ENCODE measurements at regions not wholly inside any gene's neighbourhood (a gene's known extent, or its start where the extent isn't known, plus 50 kb on each side); places are given as distances from the start of the nearest gene placed in this dataset.

- Histone ChIP-seq H3K27me3 (replicated peaks in 1 of 2; ENCODE audit: control insufficient read depth in 2 of 2, insufficient read depth in 2 of 2, low read length in 1 of 2) (no peaks in the 10 kb centered on the region), H3K4me2 (ENCODE audit: control insufficient read depth, insufficient read depth) (no peak overlapping the region), H3K9me3 (replicated peaks; ENCODE audit: control insufficient read depth, insufficient read depth, low read length) (no peaks in the 10 kb centered on the region), H3K9ac (ENCODE audit: control insufficient read depth, insufficient read depth, low read length) (no peak overlapping the region), H3K4me1 (ENCODE audit: control insufficient read depth, insufficient read depth, low read length) (no peaks in the 10 kb centered on the region), H3K36me3 (ENCODE audit: control insufficient read depth in 2 of 2, insufficient read depth in 2 of 2, low read length in 1 of 2) (no peaks in the 10 kb centered on the region), H3K79me2 (ENCODE audit: control insufficient read depth, insufficient read depth, low read length) (no peaks in the 10 kb centered on the region), H3K27ac (ENCODE audit: control insufficient read depth, insufficient read depth) (no peak overlapping the region), H2AFZ (ENCODE audit: control insufficient read depth, low read depth, low read length) (no peak overlapping the region), H4K20me1 (ENCODE audit: control insufficient read depth, insufficient read depth) (no peaks in the 10 kb centered on the region), H3K4me3 (no peak overlapping the region)
- in situ Hi-C loops (cut with MboI): no loop called here
- FAIRE-seq (no peak), DNase-seq (ENCODE audit: low read depth, low spot score) (no peak), ATAC-seq (no peak)
- ChIA-PET SMC1A (ENCODE audit: uncharacterized antibody, unreplicated experiment) (no interaction called here), RAD21 (ENCODE audit: unreplicated experiment) (no interaction called here), CTCF (interaction anchor here (1.3 kb wide), 1 partner anchor 9 kb away, joined by 4 read pairs; no protein-coding TSS in a partner anchor), POLR2A (interaction anchor here (1.0 kb wide), 1 partner anchor 172 kb away, joined by 4 read pairs; no protein-coding TSS in a partner anchor)
- no TSS peak for BruUV-seq (replicated peaks)
- intact Hi-C loops (cut with micrococcal nuclease; ENCODE audit: unreplicated experiment): no loop called here
- WGBS (ENCODE audit: insufficient coverage, insufficient replicate concordance, low lambda C conversion rate, missing lambda C conversion rate): 0% methylated on average over 1 of the region's 1 CpG
- TF ChIP-seq PRDM15 (CRISPR knock-in tag; IDR thresholded peaks at IDR 0.05) (no peak), NFYB (IDR thresholded peaks at IDR 0.05; ENCODE audit: insufficient read depth, low read depth, low read length) (no peak), MYB (IDR thresholded peaks at IDR 0.05; ENCODE audit: borderline replicate concordance, low read depth, low read length) (no peak), SIN3A (IDR thresholded peaks at IDR 0.05; ENCODE audit: low read depth, low read length) (no peak), SREBF1 (IDR thresholded peaks at IDR 0.05; ENCODE audit: low read length) (no peak), REST (IDR thresholded peaks at IDR 0.05; ENCODE audit: low read depth, low read length) (no peak), ZBTB11 (CRISPR knock-in tag; IDR thresholded peaks at IDR 0.05) (no peak), FOS (IDR thresholded peaks at IDR 0.05; ENCODE audit: borderline replicate concordance, extremely low read depth, insufficient read length) (no peak), CEBPB (IDR thresholded peaks at IDR 0.05; ENCODE audit: borderline replicate concordance in 1 of 2, low read depth in 2 of 2, low read length in 2 of 2) (no peak), PAX8 (IDR thresholded peaks at IDR 0.05) (no peak), TCF7 (IDR thresholded peaks at IDR 0.05; ENCODE audit: borderline replicate concordance) (no peak), IRF5 (IDR thresholded peaks at IDR 0.05; ENCODE audit: borderline replicate concordance) (no peak)
Observed at GRCh38 chr1:50262436-50262835, 153.7 kb downstream of the ELAVL4 start.

Measured in GM12878 (cell line).